ENCODE measurements at regions not wholly inside any gene's neighbourhood (a gene's known extent, or its start where the extent isn't known, plus 50 kb on each side); places are given as distances from the start of the nearest gene placed in this dataset.

- TF ChIP-seq POLR2A (IDR thresholded peaks at IDR 0.05) (no peak), CTCF (IDR thresholded peaks at IDR 0.05) (no peak)
Observed at GRCh38 chr21:19123525-19123924, 719.9 kb upstream of the TMPRSS15 start.
